A549 (cell line): ENCODE measurements at regions not wholly inside any gene's neighbourhood (a gene's known extent, or its start where the extent isn't known, plus 50 kb on each side); places are given as distances from the start of the nearest gene placed in this dataset.

Experiments
- CEBPB ChIP-seq, 2 experiments: fragments of >200 bp in 1 of 2; sonication (Bioruptor Twin) in 1 of 2; formaldehyde crosslinking in 1 of 2; IDR thresholded peaks; 2 replicates each; pipeline ENCODE4 v1.6.1; 2012 to 2016
- CHD2 ChIP-seq: fragments of 150-350 bp; IDR thresholded peaks from 2 replicates; pipeline ENCODE4 v1.6.1; 2014; ENCODE audit warnings: low read length; ENCODE audit not compliant: partially characterized antibody
- CHD4 ChIP-seq: fragments of 200-600 bp; sonication (generic); IDR thresholded peaks from 2 replicates; pipeline ENCODE4 v1.6.1; 2016; ENCODE audit warnings: antibody characterized with exemption, mild to moderate bottlenecking, borderline replicate concordance
- CTCF ChIP-seq: fragments of >200 bp; sonication (Bioruptor Twin); formaldehyde crosslinking; IDR thresholded peaks from 3 replicates; pipeline ENCODE4 v1.5.1; 2016
- E2F6 ChIP-seq: IDR thresholded peaks from 2 replicates; pipeline ENCODE4 v1.6.1; 2012; ENCODE audit warnings: low read depth, borderline replicate concordance
- EHMT2 ChIP-seq: fragments of 200-600 bp; sonication (generic); IDR thresholded peaks from 2 replicates; pipeline ENCODE4 v1.6.1; 2016; ENCODE audit warnings: antibody characterized with exemption, low read depth, mild to moderate bottlenecking, moderate library complexity
- JUNB ChIP-seq: fragments of >200 bp; sonication (Bioruptor Twin); formaldehyde crosslinking; IDR thresholded peaks from 2 replicates; pipeline ENCODE4 v1.6.1; 2016
- MYC ChIP-seq: IDR thresholded peaks from 2 replicates; pipeline ENCODE4 v1.6.1; 2012; ENCODE audit warnings: mild to moderate bottlenecking, inconsistent platforms, low read length, improper control_type of control experiment, borderline replicate concordance
- NFE2L2 ChIP-seq: fragments of 150-350 bp; conservative IDR thresholded peaks from 2 replicates; pipeline ENCODE4 v1.6.1; 2014; ENCODE audit warnings: low read length
- POLR2A ChIP-seq: IDR thresholded peaks from 2 replicates; pipeline ENCODE4 v1.6.1; 2012; ENCODE audit warnings: mild to moderate bottlenecking, low read length
- RAD21 ChIP-seq, 2 experiments: fragments of >200 bp in 1 of 2; sonication (Bioruptor Twin) in 1 of 2; formaldehyde crosslinking in 1 of 2; IDR thresholded peaks in 1 of 2; conservative IDR thresholded peaks in 1 of 2; 2 replicates in 1 of 2; 3 replicates in 1 of 2; pipeline ENCODE4 v1.6.1; 2012 to 2018; ENCODE audit warnings: inconsistent platforms in 1 of 2
- RFX5 ChIP-seq: fragments of 450-650 bp; IDR thresholded peaks from 2 replicates; pipeline ENCODE4 v1.7.1; 2014; ENCODE audit warnings: antibody characterized with exemption, mild to moderate bottlenecking, moderate library complexity
- ZNF302 ChIP-seq: fragments of 250-450 bp; sonication (Bioruptor Pico); IDR thresholded peaks from 2 replicates; pipeline ENCODE4 v1.9.0; 2021; ENCODE audit warnings: inconsistent platforms, mild to moderate bottlenecking, moderate library complexity

DNA sequence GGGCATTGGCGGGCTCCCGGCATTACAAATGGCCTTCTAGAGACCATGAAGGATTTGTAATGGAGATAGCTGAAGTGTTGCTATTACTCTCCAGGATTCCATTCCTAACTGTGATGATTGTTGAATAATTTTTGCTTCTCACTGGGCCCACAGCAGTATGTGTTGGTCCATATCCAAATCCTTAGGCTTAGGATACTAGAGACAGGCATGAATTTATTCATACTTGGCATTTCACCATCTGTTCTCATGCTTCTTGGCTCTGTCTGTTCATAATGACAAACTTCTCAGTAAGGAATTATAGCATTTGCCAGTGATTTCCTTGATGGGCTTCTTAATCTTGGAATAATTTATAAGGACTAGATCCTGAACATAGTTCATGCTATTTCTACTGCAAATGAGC lies 832.9 kb downstream of the C12orf50 start:
- no peak for TF ChIP-seq CTCF
- no peak for TF ChIP-seq JUNB
- no peak for TF ChIP-seq POLR2A
- no peak for TF ChIP-seq MYC
- no peak for TF ChIP-seq CEBPB (IDR thresholded peaks at IDR 0.05)
- TF ChIP-seq E2F6 = no peak
- TF ChIP-seq CHD4 = no peak
- TF ChIP-seq NFE2L2 = no peak
- TF ChIP-seq RAD21 (conservative IDR thresholded peaks at IDR 0.05 in 1 of 2, IDR thresholded peaks at IDR 0.05 in 1 of 2) = no peak
- TF ChIP-seq EHMT2 = no peak
- TF ChIP-seq CHD2 = no peak
- TF ChIP-seq ZNF302 = no peak
- no peak for TF ChIP-seq RFX5
